DOHH2 (cell line): ENCODE measurements at regions not wholly inside any gene's neighbourhood (a gene's known extent, or its start where the extent isn't known, plus 50 kb on each side); places are given as distances from the start of the nearest gene placed in this dataset.

Experiments used
- H3F3A ChIP-seq: fragments of 200-600 bp; sonication (generic), shearing (Covaris generic); 2 replicates; pipeline ENCODE4 v1.6.0; 2016; ENCODE audit warnings: antibody characterized with exemption, mild to moderate bottlenecking; ENCODE audit not compliant: control insufficient read depth, insufficient read depth
- H3K27ac ChIP-seq: fragments of 200-600 bp; sonication (generic); 2 replicates; pipeline ENCODE4 v1.5.1; 2014; ENCODE audit warnings: low read depth, mild to moderate bottlenecking, low read length, moderate library complexity
- H3K27me3 ChIP-seq: fragments of 200-600 bp; sonication (generic); 2 replicates; pipeline ENCODE4 v1.6.1; 2014; ENCODE audit warnings: mild to moderate bottlenecking, low read length, mixed read lengths; ENCODE audit not compliant: control insufficient read depth
- H3K36me3 ChIP-seq: fragments of 200-600 bp; sonication (generic); 2 replicates; pipeline ENCODE4 v1.6.1; 2014; ENCODE audit warnings: mild to moderate bottlenecking, low read length, moderate library complexity, mixed read lengths; ENCODE audit not compliant: control insufficient read depth
- H3K4me1 ChIP-seq: fragments of 200-600 bp; sonication (generic); 2 replicates; pipeline ENCODE4 v1.6.1; 2014; ENCODE audit warnings: mild to moderate bottlenecking, low read length, mixed read lengths; ENCODE audit not compliant: control insufficient read depth
- H3K4me2 ChIP-seq: fragments of 200-600 bp; sonication (generic); 2 replicates; pipeline ENCODE4 v1.6.0; 2014; ENCODE audit warnings: mild to moderate bottlenecking, low read length, moderate library complexity
- H3K4me3 ChIP-seq: fragments of 200-600 bp; sonication (generic); 2 replicates; pipeline ENCODE4 v1.5.1; 2014; ENCODE audit warnings: mild to moderate bottlenecking, low read length, mixed read lengths
- H3K79me2 ChIP-seq: fragments of 200-600 bp; sonication (generic); 2 replicates; pipeline ENCODE4 v1.6.1; 2014; ENCODE audit warnings: mild to moderate bottlenecking, low read length, mixed read lengths; ENCODE audit not compliant: control insufficient read depth
- H3K9me2 ChIP-seq: fragments of 200-600 bp; sonication (generic); replicated peaks from 2 replicates; pipeline ENCODE4 v1.6.1; 2014; ENCODE audit warnings: mild to moderate bottlenecking, low read length, mixed read lengths; ENCODE audit not compliant: control insufficient read depth
- H3K9me3 ChIP-seq: fragments of 200-600 bp; sonication (generic); 2 replicates; pipeline ENCODE4 v1.6.1; 2014; ENCODE audit warnings: antibody characterized with exemption, low read length, mixed read lengths; ENCODE audit not compliant: control insufficient read depth, insufficient read depth
- H4K20me1 ChIP-seq: fragments of 200-600 bp; sonication (generic); 2 replicates; pipeline ENCODE4 v1.6.0; 2014; ENCODE audit warnings: low read depth, mild to moderate bottlenecking, antibody characterized with exemption, low read length, moderate library complexity; ENCODE audit not compliant: control insufficient read depth, insufficient read depth
- CTCF ChIP-seq: fragments of 200-600 bp; sonication (generic); IDR thresholded peaks from one replicate; pipeline ENCODE4 v1.5.1; 2014; ENCODE audit warnings: antibody characterized with exemption, mild to moderate bottlenecking, low read depth, low read length; ENCODE audit not compliant: poor library complexity, severe bottlenecking
- EZH2phosphoT487 ChIP-seq: fragments of 200-600 bp; sonication (generic); IDR thresholded peaks from 2 replicates; pipeline ENCODE4 v1.6.1; 2017; ENCODE audit warnings: borderline replicate concordance, mild to moderate bottlenecking, antibody characterized with exemption, low read length, moderate library complexity, mixed read lengths

DNA sequence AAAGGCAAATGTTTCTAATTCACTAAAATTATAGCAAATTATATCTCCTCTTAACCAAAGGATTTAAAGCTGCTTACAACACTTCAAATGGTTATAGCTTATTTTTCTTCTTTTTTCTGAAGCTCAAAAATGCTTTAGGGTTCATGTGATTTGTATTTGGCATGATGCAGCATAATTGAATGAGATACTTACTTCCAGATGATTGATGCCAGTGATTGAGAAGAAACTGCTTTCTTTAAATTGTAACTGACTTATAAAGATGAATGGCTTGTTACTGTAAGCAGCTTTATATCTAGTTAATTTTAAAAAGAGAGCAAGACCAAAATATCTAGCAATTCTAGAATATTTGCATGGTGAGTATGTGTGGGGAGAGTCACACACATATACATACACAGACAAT, 270.7 kb upstream of the THRB start:
- H3F3A ChIP-seq, result no peaks in the 10 kb centered on the region
- no peaks in the 10 kb centered on the region for H3K79me2 ChIP-seq
- H3K4me1 ChIP-seq, result no peaks in the 10 kb centered on the region
- TF ChIP-seq EZH2phosphoT487 (no peak), CTCF (no peak)
- no peak overlapping the region for H3K4me3 ChIP-seq
- no peak overlapping the region for H3K4me2 ChIP-seq
- no peaks in the 10 kb centered on the region for H3K27me3 ChIP-seq
- no peaks in the 10 kb centered on the region for H3K9me3 ChIP-seq
- no peak overlapping the region for H3K27ac ChIP-seq
- H4K20me1 ChIP-seq, result no peaks in the 10 kb centered on the region
- H3K9me2 ChIP-seq, result no peaks in the 10 kb centered on the region
- H3K36me3 ChIP-seq, result no peaks in the 10 kb centered on the region

DNA sequence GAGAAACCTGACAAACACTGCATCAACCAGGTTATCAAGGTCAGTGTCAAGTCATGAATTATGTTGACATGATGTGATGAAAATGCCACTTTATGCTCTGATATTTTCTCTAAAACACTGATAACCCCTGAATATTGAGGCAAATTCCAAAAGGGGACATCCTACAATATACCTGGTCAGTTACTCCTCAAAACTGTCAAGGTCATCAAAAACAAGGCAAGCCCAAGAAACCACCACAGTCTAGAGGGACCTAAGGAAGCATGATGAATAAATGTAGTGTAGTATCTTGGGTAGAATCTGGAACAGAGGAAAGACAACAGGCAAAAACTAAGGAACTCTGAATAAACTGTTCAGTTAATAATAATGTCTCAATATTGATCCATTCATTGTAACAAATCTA, 275.3 kb upstream of the THRB start:
- Histone ChIP-seq H3K4me2 (no peak overlapping the region), H3K9me3 (no peaks in the 10 kb centered on the region), H3K27me3 (no peaks in the 10 kb centered on the region), H3K27ac (no peak overlapping the region), H4K20me1 (no peaks in the 10 kb centered on the region), H3K79me2 (no peaks in the 10 kb centered on the region), H3K4me1 (no peaks in the 10 kb centered on the region), H3K9me2 (no peaks in the 10 kb centered on the region), H3K4me3 (no peak overlapping the region), H3K36me3 (no peaks in the 10 kb centered on the region), H3F3A (no peaks in the 10 kb centered on the region)
- no peak for TF ChIP-seq CTCF
- TF ChIP-seq EZH2phosphoT487, result no peak

- Histone ChIP-seq H4K20me1 (no peaks in the 10 kb centered on the region), H3K4me2 (no peak overlapping the region), H3K27me3 (no peaks in the 10 kb centered on the region), H3K79me2 (no peaks in the 10 kb centered on the region), H3F3A (no peaks in the 10 kb centered on the region), H3K4me1 (no peaks in the 10 kb centered on the region), H3K27ac (no peak overlapping the region), H3K4me3 (no peak overlapping the region), H3K36me3 (no peaks in the 10 kb centered on the region), H3K9me3 (no peaks in the 10 kb centered on the region), H3K9me2 (no peaks in the 10 kb centered on the region)
- TF ChIP-seq EZH2phosphoT487 (no peak), CTCF (peak; percentile 81)
Measured at GRCh38 chr3:24773798-24774197, 279.1 kb upstream of the THRB start.

DNA sequence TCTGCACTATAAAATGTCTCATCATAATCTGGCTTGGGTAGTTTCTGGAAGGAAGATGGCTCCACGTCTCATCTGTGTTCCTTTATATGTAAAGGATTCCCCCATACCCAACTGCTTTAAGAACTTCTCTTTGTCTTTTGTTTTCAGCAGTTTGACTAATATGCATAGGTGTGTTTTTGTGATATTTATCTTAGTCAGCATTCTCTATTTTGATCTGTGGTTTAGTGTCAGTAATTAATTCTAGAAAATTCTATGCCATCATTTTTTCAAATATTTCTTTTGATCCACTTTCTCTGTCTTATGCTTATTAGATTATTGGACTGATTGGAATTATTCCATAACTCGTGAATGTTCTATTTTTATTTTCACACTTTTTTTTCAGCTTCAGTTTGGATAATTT, 286.3 kb upstream of the THRB start:
- H3K27me3 ChIP-seq, result no peaks in the 10 kb centered on the region
- no peaks in the 10 kb centered on the region for H3K9me2 ChIP-seq
- H3F3A ChIP-seq, result no peaks in the 10 kb centered on the region
- H4K20me1 ChIP-seq, result no peaks in the 10 kb centered on the region
- 0 out of 2 replicates have a peak, but pooled peaks cover 3% of the 10 kb centered on the region for H3K9me3 ChIP-seq
- H3K4me1 ChIP-seq, result no peaks in the 10 kb centered on the region
- no peaks in the 10 kb centered on the region for H3K79me2 ChIP-seq
- no peak overlapping the region for H3K4me2 ChIP-seq
- H3K27ac ChIP-seq, result no peak overlapping the region
- H3K36me3 ChIP-seq, result no peaks in the 10 kb centered on the region
- no peak overlapping the region for H3K4me3 ChIP-seq
- TF ChIP-seq CTCF (no peak), EZH2phosphoT487 (no peak)
